ENCODE measurements at regions not wholly inside any gene's neighbourhood (a gene's known extent, or its start where the extent isn't known, plus 50 kb on each side); places are given as distances from the start of the nearest gene placed in this dataset.

DNA sequence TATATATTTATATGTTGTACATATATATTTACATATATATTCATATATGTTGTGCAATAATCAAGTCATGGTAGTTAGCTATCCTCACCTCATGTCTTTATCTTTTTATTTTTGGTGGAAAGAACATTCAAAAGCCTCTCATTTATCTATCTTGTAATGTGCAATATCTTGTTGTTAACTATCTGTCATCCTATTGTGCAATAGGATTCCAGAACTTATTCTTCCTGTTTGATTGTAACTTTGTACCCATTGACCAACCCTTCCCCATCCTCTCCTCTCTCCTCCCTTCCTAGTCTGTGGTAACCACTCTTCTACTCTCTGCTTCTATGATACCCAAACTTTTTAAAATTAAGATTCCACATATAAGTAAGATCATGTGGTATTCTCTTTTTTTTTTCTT lies 115.6 kb upstream of the PDGFD start:
- H3K27ac ChIP-seq (replicated peaks; ENCODE audit: low read length), result no peak overlapping the region
- no peaks in the 10 kb centered on the region for H3K9me3 ChIP-seq (replicated peaks in 1 of 2; ENCODE audit: control insufficient read depth in 2 of 2, insufficient read depth in 1 of 2, low read depth in 1 of 2, low read length in 2 of 2)
- no peak overlapping the region for H2AK5ac ChIP-seq (ENCODE audit: low read depth, low read length)
- no peak overlapping the region for H2BK5ac ChIP-seq (ENCODE audit: low read length)
- no peak overlapping the region for H3K4ac ChIP-seq (ENCODE audit: low read length)
- H3K79me1 ChIP-seq (ENCODE audit: low read depth, low read length), result no peaks in the 10 kb centered on the region
- H3K23ac ChIP-seq (ENCODE audit: low read depth, low read length, poor library complexity), result no peak overlapping the region
- no peak overlapping the region for H2BK15ac ChIP-seq (ENCODE audit: low read length)
- H3K4me3 ChIP-seq (ENCODE audit: low read length in 2 of 2), result no peak overlapping the region
- H4K8ac ChIP-seq (ENCODE audit: low read depth, low read length), result no peak overlapping the region
- H3K27me3 ChIP-seq (ENCODE audit: control insufficient read depth in 3 of 3, insufficient read depth in 3 of 3, low read depth in 1 of 3, low read length in 3 of 3), result no peaks in the 10 kb centered on the region
- H3K14ac ChIP-seq (ENCODE audit: low read length), result no peak overlapping the region
- H3K36me3 ChIP-seq (replicated peaks in 1 of 2; ENCODE audit: control insufficient read depth in 2 of 2, insufficient read depth in 2 of 2, low read length in 2 of 2), result no peaks in the 10 kb centered on the region
- DNase-seq (ENCODE audit: low spot score), result no peak
- H3K18ac ChIP-seq (ENCODE audit: low read length), result no peak overlapping the region
- H4K91ac ChIP-seq (ENCODE audit: low read depth, low read length, poor library complexity), result no peak overlapping the region
- no peak overlapping the region for H3K9ac ChIP-seq (ENCODE audit: low read depth, low read length, poor library complexity)
- no peak overlapping the region for H2AFZ ChIP-seq (ENCODE audit: low read length)
- no peak overlapping the region for H2BK12ac ChIP-seq (ENCODE audit: low read length)
- H3K4me1 ChIP-seq (ENCODE audit: control insufficient read depth in 2 of 2, insufficient read depth in 1 of 2, low read depth in 1 of 2, low read length in 2 of 2), result no peaks in the 10 kb centered on the region
- no peak overlapping the region for H3K4me2 ChIP-seq (ENCODE audit: insufficient read depth, low read length, poor library complexity, severe bottlenecking)
- no peak overlapping the region for H2BK120ac ChIP-seq (ENCODE audit: low read depth, low read length)

DNA sequence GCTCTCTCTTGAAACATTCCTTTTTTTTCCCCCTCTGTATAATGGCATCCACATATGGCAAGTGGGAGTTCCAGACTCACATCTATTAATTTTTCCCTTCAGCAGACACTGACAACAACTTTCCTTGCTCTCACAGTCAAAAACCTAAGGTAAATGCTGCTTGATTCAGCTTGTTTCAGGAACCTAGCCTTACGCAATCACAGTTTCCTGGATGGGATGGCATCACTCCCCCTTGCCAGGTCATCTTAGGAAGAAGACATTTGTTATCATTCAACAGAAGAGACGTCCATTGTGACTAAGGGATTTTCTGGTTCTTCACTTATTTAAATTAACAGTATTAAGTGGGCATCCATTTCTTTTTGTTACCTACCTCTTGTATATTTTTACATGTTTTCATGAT lies 112.0 kb upstream of the PDGFD start:
- no peak overlapping the region for H2BK120ac ChIP-seq (ENCODE audit: low read depth, low read length)
- no peak overlapping the region for H3K4me2 ChIP-seq (ENCODE audit: insufficient read depth, low read length, poor library complexity, severe bottlenecking)
- no peaks in the 10 kb centered on the region for H3K4me1 ChIP-seq (ENCODE audit: control insufficient read depth in 2 of 2, insufficient read depth in 1 of 2, low read depth in 1 of 2, low read length in 2 of 2)
- H3K14ac ChIP-seq (ENCODE audit: low read length), result no peak overlapping the region
- H2AFZ ChIP-seq (ENCODE audit: low read length), result peak overlapping the region; percentile 10
- H2BK12ac ChIP-seq (ENCODE audit: low read length), result no peak overlapping the region
- no peak overlapping the region for H3K27ac ChIP-seq (replicated peaks; ENCODE audit: low read length)
- no peak overlapping the region for H3K18ac ChIP-seq (ENCODE audit: low read length)
- no peak overlapping the region for H2BK5ac ChIP-seq (ENCODE audit: low read length)
- H4K8ac ChIP-seq (ENCODE audit: low read depth, low read length), result no peak overlapping the region
- no peak overlapping the region for H3K4ac ChIP-seq (ENCODE audit: low read length)
- H3K36me3 ChIP-seq (replicated peaks in 1 of 2; ENCODE audit: control insufficient read depth in 2 of 2, insufficient read depth in 2 of 2, low read length in 2 of 2), result no peaks in the 10 kb centered on the region
- H3K23ac ChIP-seq (ENCODE audit: low read depth, low read length, poor library complexity), result no peak overlapping the region
- no peak for DNase-seq (ENCODE audit: low spot score)
- no peaks in the 10 kb centered on the region for H3K9me3 ChIP-seq (replicated peaks in 1 of 2; ENCODE audit: control insufficient read depth in 2 of 2, insufficient read depth in 1 of 2, low read depth in 1 of 2, low read length in 2 of 2)
- no peak overlapping the region for H3K4me3 ChIP-seq (ENCODE audit: low read length in 2 of 2)
- H2AK5ac ChIP-seq (ENCODE audit: low read depth, low read length), result no peak overlapping the region
- H3K79me1 ChIP-seq (ENCODE audit: low read depth, low read length), result no peaks in the 10 kb centered on the region
- no CpG with 5 or more reads among the region's 2 CpGs for WGBS, 2 donors (ENCODE audit: extremely low coverage in 2 of 2, insufficient read length in 2 of 2, insufficient replicate concordance in 1 of 2)
- no peak overlapping the region for H2BK15ac ChIP-seq (ENCODE audit: low read length)
- H3K27me3 ChIP-seq (ENCODE audit: control insufficient read depth in 3 of 3, insufficient read depth in 3 of 3, low read depth in 1 of 3, low read length in 3 of 3), result no peaks in the 10 kb centered on the region
- no peak overlapping the region for H4K91ac ChIP-seq (ENCODE audit: low read depth, low read length, poor library complexity)
- H3K9ac ChIP-seq (ENCODE audit: low read depth, low read length, poor library complexity), result no peak overlapping the region

- no peak overlapping the region for H2AK5ac ChIP-seq (ENCODE audit: low read depth, low read length)
- no peak overlapping the region for H3K4me3 ChIP-seq (ENCODE audit: low read length in 2 of 2)
- H3K27me3 ChIP-seq (ENCODE audit: control insufficient read depth in 3 of 3, insufficient read depth in 3 of 3, low read depth in 1 of 3, low read length in 3 of 3), result no peaks in the 10 kb centered on the region
- no peak overlapping the region for H2BK12ac ChIP-seq (ENCODE audit: low read length)
- H3K4me2 ChIP-seq (ENCODE audit: insufficient read depth, low read length, poor library complexity, severe bottlenecking), result no peak overlapping the region
- H3K27ac ChIP-seq (replicated peaks; ENCODE audit: low read length), result no peak overlapping the region
- H3K4me1 ChIP-seq (ENCODE audit: control insufficient read depth in 2 of 2, insufficient read depth in 1 of 2, low read depth in 1 of 2, low read length in 2 of 2), result no peaks in the 10 kb centered on the region
- no CpG with 5 or more reads among the region's 2 CpGs for WGBS, 2 donors (ENCODE audit: extremely low coverage in 2 of 2, insufficient read length in 2 of 2, insufficient replicate concordance in 1 of 2)
- no peak overlapping the region for H4K8ac ChIP-seq (ENCODE audit: low read depth, low read length)
- DNase-seq (ENCODE audit: low spot score), result no peak
- no peak overlapping the region for H2BK5ac ChIP-seq (ENCODE audit: low read length)
- H2BK15ac ChIP-seq (ENCODE audit: low read length), result no peak overlapping the region
- H3K18ac ChIP-seq (ENCODE audit: low read length), result no peak overlapping the region
- H3K14ac ChIP-seq (ENCODE audit: low read length), result no peak overlapping the region
- H3K79me1 ChIP-seq (ENCODE audit: low read depth, low read length), result no peaks in the 10 kb centered on the region
- no peaks in the 10 kb centered on the region for H3K9me3 ChIP-seq (replicated peaks in 1 of 2; ENCODE audit: control insufficient read depth in 2 of 2, insufficient read depth in 1 of 2, low read depth in 1 of 2, low read length in 2 of 2)
- H4K91ac ChIP-seq (ENCODE audit: low read depth, low read length, poor library complexity), result no peak overlapping the region
- H2AFZ ChIP-seq (ENCODE audit: low read length), result no peak overlapping the region
- H2BK120ac ChIP-seq (ENCODE audit: low read depth, low read length), result no peak overlapping the region
- no peak overlapping the region for H3K23ac ChIP-seq (ENCODE audit: low read depth, low read length, poor library complexity)
- H3K9ac ChIP-seq (ENCODE audit: low read depth, low read length, poor library complexity), result no peak overlapping the region
- H3K4ac ChIP-seq (ENCODE audit: low read length), result no peak overlapping the region
- H3K36me3 ChIP-seq (replicated peaks in 1 of 2; ENCODE audit: control insufficient read depth in 2 of 2, insufficient read depth in 2 of 2, low read length in 2 of 2), result no peaks in the 10 kb centered on the region
Observed at GRCh38 chr11:104260456-104260855, 96.5 kb upstream of the PDGFD start.

DNA sequence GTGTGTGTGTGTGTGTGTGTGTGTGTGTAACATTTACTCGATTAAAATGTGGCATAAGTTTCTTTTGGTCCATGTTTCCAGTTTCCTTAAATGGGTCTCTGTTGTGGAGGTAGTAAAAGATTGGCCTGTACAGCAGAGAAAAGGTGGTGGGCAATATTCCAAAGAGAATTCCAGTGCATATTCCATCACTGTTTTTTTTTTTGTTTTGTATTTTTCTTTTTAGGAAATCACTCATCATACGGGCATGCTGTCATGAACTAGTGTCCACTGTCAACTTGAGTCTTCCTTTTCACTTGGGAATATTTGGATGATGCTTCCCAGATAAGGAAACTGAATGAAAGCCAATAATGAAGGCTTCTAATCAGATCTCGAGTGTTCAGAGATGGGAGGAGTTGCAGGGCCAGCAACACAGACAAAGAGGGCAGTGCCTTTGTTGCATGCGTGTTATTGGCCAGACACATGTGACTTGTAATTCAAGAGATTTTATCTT lies 95.2 kb upstream of the PDGFD start:
- H3K4me2 ChIP-seq (ENCODE audit: insufficient read depth, low read length, poor library complexity, severe bottlenecking), result no peak overlapping the region
- H2BK12ac ChIP-seq (ENCODE audit: low read length), result no peak overlapping the region
- H2BK120ac ChIP-seq (ENCODE audit: low read depth, low read length), result no peak overlapping the region
- H2AK5ac ChIP-seq (ENCODE audit: low read depth, low read length), result no peak overlapping the region
- H3K36me3 ChIP-seq (replicated peaks in 1 of 2; ENCODE audit: control insufficient read depth in 2 of 2, insufficient read depth in 2 of 2, low read length in 2 of 2), result no peaks in the 10 kb centered on the region
- no peak overlapping the region for H3K23ac ChIP-seq (ENCODE audit: low read depth, low read length, poor library complexity)
- H3K79me1 ChIP-seq (ENCODE audit: low read depth, low read length), result no peaks in the 10 kb centered on the region
- H2BK15ac ChIP-seq (ENCODE audit: low read length), result no peak overlapping the region
- no peak for DNase-seq (ENCODE audit: low spot score)
- no peak overlapping the region for H2BK5ac ChIP-seq (ENCODE audit: low read length)
- no peak overlapping the region for H3K9ac ChIP-seq (ENCODE audit: low read depth, low read length, poor library complexity)
- H3K14ac ChIP-seq (ENCODE audit: low read length), result no peak overlapping the region
- H3K4me3 ChIP-seq (ENCODE audit: low read length in 2 of 2), result no peak overlapping the region
- peak overlapping the region; percentile 43 for H2AFZ ChIP-seq (ENCODE audit: low read length)
- no peak overlapping the region for H4K91ac ChIP-seq (ENCODE audit: low read depth, low read length, poor library complexity)
- H3K27me3 ChIP-seq (ENCODE audit: control insufficient read depth in 3 of 3, insufficient read depth in 3 of 3, low read depth in 1 of 3, low read length in 3 of 3), result no peaks in the 10 kb centered on the region
- H3K18ac ChIP-seq (ENCODE audit: low read length), result no peak overlapping the region
- H3K4me1 ChIP-seq (ENCODE audit: control insufficient read depth in 2 of 2, insufficient read depth in 1 of 2, low read depth in 1 of 2, low read length in 2 of 2), result no peaks in the 10 kb centered on the region
- no peak overlapping the region for H3K4ac ChIP-seq (ENCODE audit: low read length)
- H3K27ac ChIP-seq (replicated peaks; ENCODE audit: low read length), result no peak overlapping the region
- WGBS, 2 donors (ENCODE audit: extremely low coverage in 2 of 2, insufficient read length in 2 of 2, insufficient replicate concordance in 1 of 2), result no CpG with 5 or more reads among the region's 4 CpGs
- H4K8ac ChIP-seq (ENCODE audit: low read depth, low read length), result no peak overlapping the region
- H3K9me3 ChIP-seq (replicated peaks in 1 of 2; ENCODE audit: control insufficient read depth in 2 of 2, insufficient read depth in 1 of 2, low read depth in 1 of 2, low read length in 2 of 2), result no peaks in the 10 kb centered on the region

Measured in neuronal stem cell (in vitro differentiated cells).